Endodermal cell (in vitro differentiated cells): ENCODE measurements at regions not wholly inside any gene's neighbourhood (a gene's known extent, or its start where the extent isn't known, plus 50 kb on each side); places are given as distances from the start of the nearest gene placed in this dataset.

Source experiments
- DNase-seq: peaks from one replicate; pipeline ENCODE4 v3.0.0-alpha.2; 2017
- H3K27ac ChIP-seq: 2 replicates; pipeline ENCODE4 v1.5.1; 2013; ENCODE audit warnings: mild to moderate bottlenecking, low read depth, low read length, moderate library complexity
- H3K27me3 ChIP-seq: 2 replicates; pipeline ENCODE4 v1.6.1; 2013; ENCODE audit warnings: mild to moderate bottlenecking, low read length, moderate library complexity; ENCODE audit not compliant: insufficient read depth, control insufficient read depth, poor library complexity, severe bottlenecking
- H3K36me3 ChIP-seq: 2 replicates; pipeline ENCODE4 v1.7.0; 2013; ENCODE audit warnings: mild to moderate bottlenecking, low read length, moderate library complexity; ENCODE audit not compliant: control insufficient read depth, insufficient read depth
- H3K4me1 ChIP-seq: one replicate; pipeline ENCODE4 v1.7.0; 2013; ENCODE audit warnings: low read length; ENCODE audit not compliant: control insufficient read depth, insufficient read depth
- H3K4me3 ChIP-seq: 2 replicates; pipeline ENCODE4 v1.5.1; 2013; ENCODE audit warnings: mild to moderate bottlenecking, low read length, moderate library complexity
- H3K9ac ChIP-seq: 2 replicates; pipeline ENCODE4 v1.6.1; 2013; ENCODE audit warnings: mild to moderate bottlenecking, low read length, moderate library complexity; ENCODE audit not compliant: poor library complexity, severe bottlenecking; ENCODE audit errors: extremely low read depth
- H3K9me3 ChIP-seq: 2 replicates; pipeline ENCODE4 v1.6.1; 2013; ENCODE audit warnings: mild to moderate bottlenecking, low read length, moderate library complexity; ENCODE audit not compliant: control insufficient read depth
- H3K27ac Mint-ChIP-seq: 2 replicates; pipeline ENCODE4 v1.8.0; 2020; ENCODE audit warnings: mixed read lengths
- H3K27me3 Mint-ChIP-seq: 2 replicates; pipeline ENCODE4 v1.8.0; 2021; ENCODE audit warnings: mild to moderate bottlenecking, mixed read lengths; ENCODE audit not compliant: insufficient read depth
- H3K36me3 Mint-ChIP-seq: 2 replicates; pipeline ENCODE4 v1.8.0; 2020; ENCODE audit warnings: low read depth, mixed read lengths
- H3K4me1 Mint-ChIP-seq: 2 replicates; pipeline ENCODE4 v1.8.0; 2020; ENCODE audit warnings: mixed read lengths
- H3K4me3 Mint-ChIP-seq: 2 replicates; pipeline ENCODE4 v1.8.0; 2020; ENCODE audit warnings: mild to moderate bottlenecking, moderate library complexity, mixed read lengths
- H3K9me3 Mint-ChIP-seq: 2 replicates; pipeline ENCODE4 v1.8.0; 2020; ENCODE audit warnings: mild to moderate bottlenecking, mixed read lengths
- CTCF ChIP-seq: fragments of 200-600 bp; sonication (generic); conservative IDR thresholded peaks from 2 replicates; pipeline ENCODE4 v1.5.0; 2021; ENCODE audit warnings: antibody characterized with exemption, mild to moderate bottlenecking
- WGBS, 2 experiments: methylation state at CpG; one replicate each; pipeline versions ENCODE4 v1.1.5 to v1.1.7; 2013; ENCODE audit warnings: missing lambda C conversion rate in 2 of 2, mixed read lengths in 1 of 2; ENCODE audit not compliant: insufficient coverage in 1 of 2, insufficient read length in 1 of 2; 5-methylcytosine and 5-hydroxymethylcytosine counted together

- Mint-ChIP-seq H3K4me3 (no peak overlapping the region), H3K9me3 (no peaks in the 10 kb centered on the region), H3K4me1 (peaks cover 8% of the 10 kb centered on the region), H3K27me3 (no peaks in the 10 kb centered on the region), H3K27ac (no peak overlapping the region), H3K36me3 (no peaks in the 10 kb centered on the region)
- Histone ChIP-seq H3K4me3 (no peak overlapping the region), H3K27ac (no peak overlapping the region), H3K4me1 (peaks cover 3% of the 10 kb centered on the region), H3K9me3 (no peaks in the 10 kb centered on the region), H3K9ac (no peak overlapping the region), H3K27me3 (no peaks in the 10 kb centered on the region), H3K36me3 (no peaks in the 10 kb centered on the region)
- 37 to 87% methylated on average over 2 to 5 of the region's 5 CpGs for WGBS, 2 experiments
- no peak for TF ChIP-seq CTCF
- no peak for DNase-seq
Observed at GRCh38 chr2:187126247-187127005, 277.5 kb upstream of the ZSWIM2 start.

- H3K36me3 Mint-ChIP-seq = no peaks in the 10 kb centered on the region
- no peaks in the 10 kb centered on the region for H3K9me3 Mint-ChIP-seq
- no peak overlapping the region for H3K27ac ChIP-seq
- DNase-seq = no peak
- H3K4me3 ChIP-seq = no peak overlapping the region
- no peak overlapping the region for H3K4me3 Mint-ChIP-seq
- no peaks in the 10 kb centered on the region for H3K27me3 ChIP-seq
- TF ChIP-seq CTCF = no peak
- H3K36me3 ChIP-seq = no peaks in the 10 kb centered on the region
- H3K4me1 Mint-ChIP-seq = peaks cover 8% of the 10 kb centered on the region
- H3K4me1 ChIP-seq = peaks cover 3% of the 10 kb centered on the region
- H3K9me3 ChIP-seq = no peaks in the 10 kb centered on the region
- no peaks in the 10 kb centered on the region for H3K27me3 Mint-ChIP-seq
- H3K9ac ChIP-seq = no peak overlapping the region
- H3K27ac Mint-ChIP-seq = no peak overlapping the region
Observed at GRCh38 chr2:187125318-187125717, 276.3 kb upstream of the ZSWIM2 start.

GRCh38 chr2:187124529-187124928 is 275.6 kb upstream of the ZSWIM2 start:
- DNase-seq = no peak
- Mint-ChIP-seq H3K27ac (no peak overlapping the region), H3K4me3 (no peak overlapping the region), H3K9me3 (no peaks in the 10 kb centered on the region), H3K36me3 (no peaks in the 10 kb centered on the region), H3K27me3 (no peaks in the 10 kb centered on the region), H3K4me1 (peaks cover 8% of the 10 kb centered on the region)
- H3K27ac ChIP-seq = no peak overlapping the region
- no peak overlapping the region for H3K9ac ChIP-seq
- no peak overlapping the region for H3K4me3 ChIP-seq
- 87% methylated on average over 3 of the region's 3 CpGs; no CpG with 5 or more reads in 1 of the 2 experiments for WGBS, 2 experiments
- no peaks in the 10 kb centered on the region for H3K9me3 ChIP-seq
- H3K27me3 ChIP-seq = no peaks in the 10 kb centered on the region
- no peak for TF ChIP-seq CTCF
- peaks cover 3% of the 10 kb centered on the region for H3K4me1 ChIP-seq
- no peaks in the 10 kb centered on the region for H3K36me3 ChIP-seq
